IPS-18c (cell line): ENCODE measurements at regions not wholly inside any gene's neighbourhood (a gene's known extent, or its start where the extent isn't known, plus 50 kb on each side); places are given as distances from the start of the nearest gene placed in this dataset.

Experiments
- H3K4me3 ChIP-seq: 2 replicates; pipeline ENCODE4 v1.7.0; 2013; ENCODE audit warnings: low read depth, mild to moderate bottlenecking, low read length, moderate library complexity; ENCODE audit not compliant: insufficient read depth
- H3K9me3 ChIP-seq: one replicate; pipeline ENCODE4 v1.6.1; 2013; ENCODE audit warnings: mild to moderate bottlenecking, low read length, moderate library complexity; ENCODE audit not compliant: control insufficient read depth, insufficient read depth

GRCh38 chr12:24560192-24560775, 388.6 kb downstream of the BCAT1 start:
- Histone ChIP-seq H3K9me3 (no peaks in the 10 kb centered on the region), H3K4me3 (no peak overlapping the region)

GRCh38 chr12:24557738-24558137, 391.2 kb downstream of the BCAT1 start:
- H3K9me3 ChIP-seq, result no peaks in the 10 kb centered on the region
- no peak overlapping the region for H3K4me3 ChIP-seq

GRCh38 chr12:24555730-24556129, 393.2 kb downstream of the BCAT1 start:
- no peak overlapping the region for H3K4me3 ChIP-seq
- no peaks in the 10 kb centered on the region for H3K9me3 ChIP-seq

- Histone ChIP-seq H3K4me3 (no peak overlapping the region), H3K9me3 (no peaks in the 10 kb centered on the region)
Observed at GRCh38 chr12:24554612-24555295, 394.1 kb downstream of the BCAT1 start.

GRCh38 chr12:24553259-24553658, 395.6 kb downstream of the BCAT1 start:
- Histone ChIP-seq H3K4me3 (no peak overlapping the region), H3K9me3 (no peaks in the 10 kb centered on the region)

- H3K4me3 ChIP-seq, result no peak overlapping the region
- no peaks in the 10 kb centered on the region for H3K9me3 ChIP-seq
Observed at GRCh38 chr12:24551163-24551786, 397.6 kb downstream of the BCAT1 start.

GRCh38 chr12:24550609-24551008, 398.3 kb downstream of the BCAT1 start:
- Histone ChIP-seq H3K4me3 (no peak overlapping the region), H3K9me3 (no peaks in the 10 kb centered on the region)

GRCh38 chr12:24546661-24547060, 402.2 kb downstream of the BCAT1 start:
- Histone ChIP-seq H3K9me3 (no peaks in the 10 kb centered on the region), H3K4me3 (no peak overlapping the region)

- H3K4me3 ChIP-seq, result no peak overlapping the region
- H3K9me3 ChIP-seq, result no peaks in the 10 kb centered on the region
Observed at GRCh38 chr12:24546084-24546483, 402.8 kb downstream of the BCAT1 start.

GRCh38 chr12:24544368-24544767, 404.5 kb downstream of the BCAT1 start:
- H3K9me3 ChIP-seq, result no peaks in the 10 kb centered on the region
- H3K4me3 ChIP-seq, result no peak overlapping the region

GRCh38 chr12:24541193-24541871, 407.6 kb downstream of the BCAT1 start:
- no peak overlapping the region for H3K4me3 ChIP-seq
- no peaks in the 10 kb centered on the region for H3K9me3 ChIP-seq

- no peaks in the 10 kb centered on the region for H3K9me3 ChIP-seq
- no peak overlapping the region for H3K4me3 ChIP-seq
Observed at GRCh38 chr12:24539646-24540045, 409.3 kb downstream of the BCAT1 start.

GRCh38 chr12:24537083-24537860, 411.6 kb downstream of the BCAT1 start:
- H3K4me3 ChIP-seq, result no peak overlapping the region

GRCh38 chr12:24535334-24536069, 413.4 kb downstream of the BCAT1 start:
- no peaks in the 10 kb centered on the region for H3K9me3 ChIP-seq
- no peak overlapping the region for H3K4me3 ChIP-seq

More at GRCh38 chr12:24537083-24537860, 411.6 kb downstream of the BCAT1 start:
- no peaks in the 10 kb centered on the region for H3K9me3 ChIP-seq

- Histone ChIP-seq H3K4me3 (no peak overlapping the region), H3K9me3 (no peaks in the 10 kb centered on the region)
Observed at GRCh38 chr12:24534622-24535021, 414.3 kb downstream of the BCAT1 start.

GRCh38 chr12:24533716-24534352, 415.1 kb downstream of the BCAT1 start:
- no peak overlapping the region for H3K4me3 ChIP-seq
- H3K9me3 ChIP-seq, result no peaks in the 10 kb centered on the region
